Neutrophil (primary cell): ENCODE measurements at regions not wholly inside any gene's neighbourhood (a gene's known extent, or its start where the extent isn't known, plus 50 kb on each side); places are given as distances from the start of the nearest gene placed in this dataset.

ENCODE experiments used
- H3K27ac ChIP-seq: fragments of 200-600 bp; sonication (generic); 2 replicates; pipeline ENCODE4 v1.5.1; 2016; ENCODE audit warnings: mild to moderate bottlenecking, moderate library complexity
- H3K27me3 ChIP-seq: fragments of 200-600 bp; sonication (generic); 2 replicates; pipeline ENCODE4 v1.6.0; 2016; ENCODE audit warnings: mild to moderate bottlenecking
- H3K36me3 ChIP-seq: fragments of 200-600 bp; sonication (generic); 2 replicates; pipeline ENCODE4 v1.5.1; 2017
- H3K4me1 ChIP-seq, 2 experiments: fragments of 200-600 bp in 1 of 2; sonication (generic) in 1 of 2; 1 replicate in 1 of 2; 2 replicates in 1 of 2; pipeline versions ENCODE4 v1.5.1 to v1.6.1; 2013 to 2016; ENCODE audit warnings: low read depth in 1 of 2, low read length in 1 of 2, mild to moderate bottlenecking in 1 of 2, moderate library complexity in 1 of 2; ENCODE audit not compliant: control insufficient read depth in 1 of 2, insufficient read depth in 1 of 2
- H3K4me3 ChIP-seq, 2 experiments: fragments of 200-600 bp in 1 of 2; sonication (generic) in 1 of 2; 1 replicate in 1 of 2; 2 replicates in 1 of 2; pipeline ENCODE4 v1.5.1; 2013 to 2016; ENCODE audit warnings: low read depth in 1 of 2, low read length in 1 of 2, mild to moderate bottlenecking in 1 of 2, moderate library complexity in 1 of 2
- H3K9me3 ChIP-seq: fragments of 200-600 bp; sonication (generic); 2 replicates; pipeline ENCODE4 v1.5.1; 2016
- TF ChIP-seq, protein P1 (sequence below): fragments of 200-600 bp; sonication (generic); IDR thresholded peaks from 2 replicates; pipeline ENCODE4 v1.5.1; 2016; ENCODE audit warnings: antibody characterized with exemption

DNA sequence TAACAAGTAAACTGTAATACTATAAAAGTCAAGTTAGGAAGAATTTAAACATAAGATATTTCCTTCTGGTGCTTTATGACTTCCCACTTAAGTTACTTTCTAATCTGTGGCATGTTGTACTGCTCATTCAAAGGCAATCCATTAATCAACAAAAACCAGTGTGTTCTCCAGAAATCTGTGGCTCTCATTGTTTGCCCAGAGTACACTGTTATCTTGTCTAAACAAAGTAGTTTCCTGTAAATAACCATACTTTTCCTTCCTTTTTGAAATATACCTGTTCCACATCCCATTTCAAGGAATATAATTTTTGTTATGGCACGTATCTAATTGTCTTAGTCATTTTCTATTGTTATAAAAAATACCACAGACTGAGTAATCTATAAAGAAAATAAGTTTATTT is 184.1 kb downstream of the CCER1 start:
- TF ChIP-seq, protein P1, sequence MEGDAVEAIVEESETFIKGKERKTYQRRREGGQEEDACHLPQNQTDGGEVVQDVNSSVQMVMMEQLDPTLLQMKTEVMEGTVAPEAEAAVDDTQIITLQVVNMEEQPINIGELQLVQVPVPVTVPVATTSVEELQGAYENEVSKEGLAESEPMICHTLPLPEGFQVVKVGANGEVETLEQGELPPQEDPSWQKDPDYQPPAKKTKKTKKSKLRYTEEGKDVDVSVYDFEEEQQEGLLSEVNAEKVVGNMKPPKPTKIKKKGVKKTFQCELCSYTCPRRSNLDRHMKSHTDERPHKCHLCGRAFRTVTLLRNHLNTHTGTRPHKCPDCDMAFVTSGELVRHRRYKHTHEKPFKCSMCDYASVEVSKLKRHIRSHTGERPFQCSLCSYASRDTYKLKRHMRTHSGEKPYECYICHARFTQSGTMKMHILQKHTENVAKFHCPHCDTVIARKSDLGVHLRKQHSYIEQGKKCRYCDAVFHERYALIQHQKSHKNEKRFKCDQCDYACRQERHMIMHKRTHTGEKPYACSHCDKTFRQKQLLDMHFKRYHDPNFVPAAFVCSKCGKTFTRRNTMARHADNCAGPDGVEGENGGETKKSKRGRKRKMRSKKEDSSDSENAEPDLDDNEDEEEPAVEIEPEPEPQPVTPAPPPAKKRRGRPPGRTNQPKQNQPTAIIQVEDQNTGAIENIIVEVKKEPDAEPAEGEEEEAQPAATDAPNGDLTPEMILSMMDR, result no peak
- H3K27me3 ChIP-seq, result no peaks in the 10 kb centered on the region
- H3K9me3 ChIP-seq, result no peaks in the 10 kb centered on the region
- no peaks in the 10 kb centered on the region for H3K4me1 ChIP-seq
- H3K4me3 ChIP-seq, result no peak overlapping the region
- no peak overlapping the region for H3K27ac ChIP-seq
- H3K36me3 ChIP-seq, result no peaks in the 10 kb centered on the region

DNA sequence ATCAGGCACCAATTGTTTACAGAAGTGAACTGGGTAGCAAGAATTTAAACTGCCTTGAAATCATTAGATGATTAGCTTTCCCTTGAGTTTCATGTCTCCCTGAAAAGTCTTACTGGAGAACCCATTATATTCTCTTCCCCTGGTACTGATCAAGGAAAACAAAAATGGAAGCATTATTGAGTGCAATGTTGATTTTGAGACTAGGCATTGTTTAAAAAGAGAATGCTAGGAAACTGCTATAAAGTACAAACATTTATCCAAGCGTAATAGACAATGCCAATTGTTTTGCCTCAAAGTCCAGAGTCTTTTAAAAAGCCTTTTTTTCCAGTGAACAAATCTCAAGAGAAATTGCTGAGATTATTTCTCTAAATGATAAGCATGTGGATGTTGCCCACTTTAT is 197.0 kb downstream of the CCER1 start:
- Histone ChIP-seq H3K27me3 (no peaks in the 10 kb centered on the region), H3K27ac (no peak overlapping the region), H3K4me3 (no peak overlapping the region), H3K9me3 (no peaks in the 10 kb centered on the region), H3K36me3 (no peaks in the 10 kb centered on the region), H3K4me1 (no peaks in the 10 kb centered on the region)
- TF ChIP-seq, protein P1, result no peak

DNA sequence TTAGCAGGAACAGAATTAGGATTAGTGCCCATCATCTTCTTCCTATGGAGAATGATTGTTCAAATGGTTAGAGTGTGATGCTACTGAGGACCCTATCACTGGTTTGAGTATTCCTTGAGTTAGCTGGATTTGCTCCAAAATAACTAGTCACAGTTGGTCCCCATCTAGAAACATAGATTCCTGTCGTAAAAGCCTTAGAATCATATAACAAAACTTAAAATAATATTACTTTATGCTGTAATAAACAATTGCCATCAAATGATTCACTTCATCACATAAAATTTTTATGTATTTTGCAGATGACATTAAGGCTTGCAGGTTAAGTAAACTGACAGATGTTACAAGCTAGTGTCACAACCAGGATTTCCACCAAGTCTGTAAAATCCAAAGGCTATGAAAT is 209.8 kb downstream of the CCER1 start:
- H3K36me3 ChIP-seq, result no peaks in the 10 kb centered on the region
- no peaks in the 10 kb centered on the region for H3K27me3 ChIP-seq
- TF ChIP-seq, protein P1, result no peak
- H3K4me3 ChIP-seq, result no peak overlapping the region
- H3K9me3 ChIP-seq, result no peaks in the 10 kb centered on the region
- H3K4me1 ChIP-seq, result no peaks in the 10 kb centered on the region
- no peak overlapping the region for H3K27ac ChIP-seq

DNA sequence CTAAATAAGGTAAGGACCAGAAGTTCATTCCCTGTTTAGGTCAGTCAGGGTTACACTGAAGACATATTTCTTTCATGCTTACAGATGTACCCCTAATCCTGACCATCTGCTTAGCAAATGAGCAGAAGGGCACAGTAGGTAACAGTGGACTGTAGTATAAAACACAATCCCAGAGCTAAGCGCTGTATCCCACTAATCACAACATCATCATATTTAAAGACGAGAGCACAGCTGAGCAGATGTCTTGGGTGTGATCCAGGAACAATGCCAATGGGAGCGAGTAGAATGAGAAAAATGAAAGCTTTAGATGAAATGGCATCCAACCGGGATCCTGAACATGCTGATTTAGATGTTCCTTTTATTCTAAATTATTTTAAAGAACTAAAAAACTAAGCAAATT is 213.4 kb downstream of the CCER1 start:
- Histone ChIP-seq H3K4me3 (no peak overlapping the region), H3K27me3 (no peaks in the 10 kb centered on the region), H3K9me3 (no peaks in the 10 kb centered on the region), H3K36me3 (no peaks in the 10 kb centered on the region), H3K4me1 (no peaks in the 10 kb centered on the region), H3K27ac (no peak overlapping the region)
- TF ChIP-seq, protein P1, result no peak

DNA sequence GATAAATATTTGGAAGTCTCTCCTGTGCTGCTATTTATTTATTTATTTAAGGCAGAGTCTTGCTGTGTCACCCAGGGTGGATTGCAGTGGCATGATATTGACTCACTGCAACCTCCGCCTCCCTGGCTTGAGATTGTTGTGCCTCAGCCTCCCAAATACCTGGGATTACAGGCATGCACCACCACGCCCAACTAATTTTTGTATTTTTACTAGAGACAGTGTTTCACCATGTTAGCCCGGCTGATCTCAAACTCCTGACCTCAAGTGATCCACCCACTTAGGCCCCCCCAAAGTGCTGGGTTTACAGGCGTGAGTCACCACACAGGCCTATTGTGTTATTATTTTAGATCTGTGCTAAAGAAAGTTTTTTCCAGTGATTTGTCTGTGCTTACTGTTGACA is 225.2 kb downstream of the CCER1 start:
- no peaks in the 10 kb centered on the region for H3K9me3 ChIP-seq
- no peaks in the 10 kb centered on the region for H3K4me1 ChIP-seq
- no peaks in the 10 kb centered on the region for H3K27me3 ChIP-seq
- no peak overlapping the region for H3K27ac ChIP-seq
- TF ChIP-seq, protein P1, result no peak
- no peak overlapping the region for H3K4me3 ChIP-seq
- no peaks in the 10 kb centered on the region for H3K36me3 ChIP-seq

DNA sequence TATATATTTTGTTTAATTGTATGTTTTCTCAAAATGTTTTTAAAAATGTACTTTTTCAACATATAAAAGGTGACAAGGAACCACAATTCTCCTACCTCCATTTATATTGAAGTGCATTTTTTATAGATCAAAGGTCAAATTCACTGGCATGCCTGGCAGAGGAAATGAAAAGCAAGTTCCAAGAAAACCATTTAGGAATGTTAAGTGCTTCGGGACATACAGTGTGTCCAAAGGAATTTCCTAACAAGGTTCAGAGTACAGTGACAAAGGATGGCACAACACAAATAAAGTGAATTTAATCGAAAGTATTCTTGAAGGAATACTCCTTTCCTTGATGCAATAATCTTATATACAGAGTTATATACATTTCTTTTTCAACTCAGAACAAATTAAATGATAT is 242.3 kb downstream of the CCER1 start:
- no peaks in the 10 kb centered on the region for H3K9me3 ChIP-seq
- H3K4me1 ChIP-seq, result no peaks in the 10 kb centered on the region
- H3K4me3 ChIP-seq, result no peak overlapping the region
- H3K36me3 ChIP-seq, result no peaks in the 10 kb centered on the region
- TF ChIP-seq, protein P1, result no peak
- H3K27me3 ChIP-seq, result no peaks in the 10 kb centered on the region
- no peak overlapping the region for H3K27ac ChIP-seq
